SK-N-SH (cell line): ENCODE measurements at regions not wholly inside any gene's neighbourhood (a gene's known extent, or its start where the extent isn't known, plus 50 kb on each side); places are given as distances from the start of the nearest gene placed in this dataset.

Experiments used
- CTCF ChIA-PET: fragments of 300-600, 350-600 bp; formaldehyde crosslinking; extraction: SDS; loops from one replicate; lab custom pipeline; 2021; lab: Yijun Ruan, JAX
- POLR2A ChIA-PET: fragments of 350-600 bp; sonication (Branson Sonifier 250); formaldehyde crosslinking; extraction: SDS; loops from one replicate; lab custom pipeline; 2020; ENCODE audit warnings: antibody characterized with exemption, inconsistent platforms; lab: Yijun Ruan, JAX
- DNase-seq: peaks from one replicate; pipeline ENCODE4 v3.0.0; 2012
- H2AFZ ChIP-seq: fragments of 200-600 bp; sonication (generic); 2 replicates; pipeline ENCODE4 v1.8.1; 2016; ENCODE audit warnings: antibody characterized with exemption, mild to moderate bottlenecking, low read depth
- H3F3A ChIP-seq: fragments of 200-600 bp; sonication (generic); replicated peaks from 2 replicates; pipeline ENCODE3; 2016; ENCODE audit warnings: antibody characterized with exemption, mild to moderate bottlenecking; ENCODE audit not compliant: insufficient read depth
- H3K27ac ChIP-seq, 2 experiments: fragments of 200-500 bp in 1 of 2; fragments of 200-600 bp in 1 of 2; sonication (Bioruptor generic) in 1 of 2; sonication (generic), shearing (Covaris generic) in 1 of 2; 2 replicates each; pipeline versions ENCODE4 v1.5.1 to v1.6.1; 2014 to 2016; ENCODE audit warnings: low read depth in 2 of 2, inconsistent platforms in 1 of 2, low read length in 1 of 2, mild to moderate bottlenecking in 1 of 2, mixed read lengths in 1 of 2
- H3K27me3 ChIP-seq: fragments of 200-600 bp; sonication (generic), shearing (Covaris generic); 2 replicates; pipeline ENCODE4 v1.6.1; 2016; ENCODE audit warnings: mixed run types; ENCODE audit not compliant: insufficient read depth
- H3K36me3 ChIP-seq, 2 experiments: fragments of 200-500 bp in 1 of 2; fragments of 200-600 bp in 1 of 2; sonication (Bioruptor generic) in 1 of 2; sonication (generic) in 1 of 2; replicated peaks in 1 of 2; 2 replicates each; pipeline versions ENCODE3 to v1.5.1; 2014 to 2016; ENCODE audit warnings: low read length in 1 of 2, mild to moderate bottlenecking in 1 of 2; ENCODE audit not compliant: insufficient read depth in 2 of 2, control insufficient read depth in 1 of 2
- H3K4me1 ChIP-seq, 2 experiments: fragments of 200-500 bp in 1 of 2; fragments of 200-600 bp in 1 of 2; sonication (Bioruptor generic) in 1 of 2; sonication (generic), shearing (Covaris generic) in 1 of 2; 2 replicates each; pipeline versions ENCODE4 v1.5.1 to v1.6.1; 2014 to 2016; ENCODE audit warnings: low read depth in 1 of 2, low read length in 1 of 2, mixed run types in 1 of 2; ENCODE audit not compliant: insufficient read depth in 2 of 2, control insufficient read depth in 1 of 2
- H3K4me2 ChIP-seq: fragments of 200-600 bp; sonication (generic), shearing (Covaris generic); 2 replicates; pipeline ENCODE4 v1.6.1; 2017; ENCODE audit warnings: mixed run types
- H3K4me3 ChIP-seq, 2 experiments: fragments of 200-500 bp in 1 of 2; fragments of 200-600 bp in 1 of 2; sonication (Bioruptor generic) in 1 of 2; sonication (generic), shearing (Covaris generic) in 1 of 2; 2 replicates each; pipeline versions ENCODE4 v1.5.1 to v1.8.1; 2014 to 2016; ENCODE audit warnings: low read depth in 2 of 2, inconsistent platforms in 1 of 2, low read length in 1 of 2, mild to moderate bottlenecking in 1 of 2, mixed read lengths in 1 of 2, moderate library complexity in 1 of 2
- H3K79me2 ChIP-seq: fragments of 200-600 bp; sonication (generic); 2 replicates; pipeline ENCODE4 v1.8.1; 2017; ENCODE audit warnings: mild to moderate bottlenecking; ENCODE audit not compliant: insufficient read depth
- H3K9ac ChIP-seq: fragments of 200-600 bp; sonication (generic); 2 replicates; pipeline ENCODE4 v1.6.1; 2017; ENCODE audit warnings: mixed run types
- H3K9me2 ChIP-seq: fragments of 200-600 bp; sonication (generic); 2 replicates; pipeline ENCODE4 v1.6.1; 2017; ENCODE audit warnings: mixed run types
- H3K9me3 ChIP-seq: fragments of 200-600 bp; sonication (generic); 2 replicates; pipeline ENCODE4 v1.6.1; 2017; ENCODE audit warnings: mixed run types, mild to moderate bottlenecking, moderate library complexity
- H4K20me1 ChIP-seq: fragments of 200-600 bp; sonication (generic); 2 replicates; pipeline ENCODE4 v1.6.1; 2017; ENCODE audit warnings: mild to moderate bottlenecking, mixed run types; ENCODE audit not compliant: insufficient read depth
- CHD2 ChIP-seq: fragments of 150-350 bp; IDR thresholded peaks from 2 replicates; pipeline ENCODE4 v1.6.1; 2018; ENCODE audit warnings: low read length; ENCODE audit not compliant: partially characterized antibody
- ELF1 ChIP-seq: IDR thresholded peaks from 2 replicates; pipeline ENCODE4 v1.4.0; 2012
- EZH2phosphoT487 ChIP-seq: fragments of 200-600 bp; sonication (generic); IDR thresholded peaks from 2 replicates; pipeline ENCODE4 v1.6.1; 2017; ENCODE audit warnings: low read depth, mixed run types, mild to moderate bottlenecking, antibody characterized with exemption, moderate library complexity, borderline replicate concordance
- FOSL2 ChIP-seq: IDR thresholded peaks from 2 replicates; pipeline ENCODE4 v1.4.0; 2012; ENCODE audit warnings: low read depth, mild to moderate bottlenecking, moderate library complexity, borderline replicate concordance
- JUND ChIP-seq: IDR thresholded peaks from 2 replicates; pipeline ENCODE4 v1.4.0; 2012
- MAX ChIP-seq: IDR thresholded peaks from 2 replicates; pipeline ENCODE4 v1.4.0; 2012; ENCODE audit warnings: low read depth
- MEF2A ChIP-seq: IDR thresholded peaks from 2 replicates; pipeline ENCODE4 v1.4.0; 2012; ENCODE audit warnings: low read depth, borderline replicate concordance
- SIN3A ChIP-seq: IDR thresholded peaks from 2 replicates; pipeline ENCODE4 v1.6.1; 2012; ENCODE audit warnings: low read depth, mild to moderate bottlenecking, low read length, moderate library complexity, borderline replicate concordance
- TCF12 ChIP-seq: IDR thresholded peaks from 2 replicates; pipeline ENCODE4 v1.4.0; 2012
- WGBS: methylation state at CpG from one replicate; pipeline ENCODE4 v1.1.6; 2017; ENCODE audit warnings: low lambda C conversion rate; 5-methylcytosine and 5-hydroxymethylcytosine counted together
- TF ChIP-seq, protein P1 (sequence below): fragments of 150-350 bp; IDR thresholded peaks from 2 replicates; pipeline ENCODE4 v1.6.1; 2017; ENCODE audit warnings: antibody characterized with exemption, low read length, low read depth, borderline replicate concordance
- TF ChIP-seq, protein P2 (sequence below): IDR thresholded peaks from 2 replicates; pipeline ENCODE4 v1.4.0; 2012; ENCODE audit warnings: low read depth, borderline replicate concordance

DNA sequence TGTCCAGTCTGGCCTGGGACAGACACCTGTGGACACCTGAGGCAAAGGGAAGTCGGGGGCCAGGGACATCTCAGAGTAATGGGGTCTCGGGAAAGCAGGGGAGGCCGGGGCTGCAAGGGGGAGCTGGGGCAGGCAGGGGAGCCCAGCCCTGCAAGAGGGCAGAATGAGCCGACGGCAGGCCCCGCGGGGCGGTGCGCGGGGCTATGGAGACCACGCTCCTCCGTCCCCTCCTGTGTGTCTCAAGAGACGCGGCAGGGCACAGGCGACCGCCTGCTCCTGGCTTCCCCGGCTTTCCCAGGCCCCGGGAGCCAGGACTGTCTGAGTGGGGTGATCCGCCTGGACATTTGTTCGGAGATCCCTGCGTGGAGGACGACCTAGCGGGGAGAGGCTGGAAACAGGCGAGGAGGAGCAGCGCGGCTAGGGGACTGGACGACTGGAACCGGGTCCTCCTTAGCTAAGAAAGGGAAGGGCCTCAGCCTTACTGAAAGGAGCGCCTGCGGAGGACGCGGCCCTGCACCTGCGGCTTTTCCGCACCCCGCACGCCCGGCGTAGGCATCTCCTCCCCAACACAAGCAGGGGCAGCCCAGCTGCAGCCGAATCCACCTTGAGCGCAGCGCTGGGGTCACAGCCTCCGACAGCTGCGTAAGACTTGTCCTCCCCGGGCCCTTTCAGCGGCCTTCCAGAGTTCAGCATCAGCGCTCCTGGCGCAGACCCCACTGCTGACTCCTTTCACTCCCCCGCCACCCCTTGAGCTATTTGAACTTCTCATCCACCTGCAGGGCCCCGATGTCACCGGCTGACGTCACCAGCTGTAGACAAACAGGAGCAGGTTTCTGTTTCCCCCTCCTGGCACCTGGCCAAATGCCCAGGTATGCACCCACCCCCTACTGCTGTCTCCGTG lies 176.4 kb downstream of the ZNF248 start:
- no peaks in the 10 kb centered on the region for H3K4me1 ChIP-seq
- no peak overlapping the region for H3K9ac ChIP-seq
- ChIA-PET CTCF (no interaction called here), POLR2A (no interaction called here)
- H4K20me1 ChIP-seq, result no peaks in the 10 kb centered on the region
- no peak overlapping the region for H3K4me3 ChIP-seq
- no peaks in the 10 kb centered on the region for H3F3A ChIP-seq
- H2AFZ ChIP-seq, result no peak overlapping the region
- TF ChIP-seq MEF2A, result no peak
- no peaks in the 10 kb centered on the region for H3K36me3 ChIP-seq
- H3K27me3 ChIP-seq, result no peaks in the 10 kb centered on the region
- H3K79me2 ChIP-seq, result no peaks in the 10 kb centered on the region
- 70% methylated on average over 20 of the region's 52 CpGs for WGBS
- no peak for DNase-seq
- no peak overlapping the region for H3K27ac ChIP-seq
- no peaks in the 10 kb centered on the region for H3K9me2 ChIP-seq
- no peak overlapping the region for H3K4me2 ChIP-seq
- H3K9me3 ChIP-seq, result no peaks in the 10 kb centered on the region

DNA sequence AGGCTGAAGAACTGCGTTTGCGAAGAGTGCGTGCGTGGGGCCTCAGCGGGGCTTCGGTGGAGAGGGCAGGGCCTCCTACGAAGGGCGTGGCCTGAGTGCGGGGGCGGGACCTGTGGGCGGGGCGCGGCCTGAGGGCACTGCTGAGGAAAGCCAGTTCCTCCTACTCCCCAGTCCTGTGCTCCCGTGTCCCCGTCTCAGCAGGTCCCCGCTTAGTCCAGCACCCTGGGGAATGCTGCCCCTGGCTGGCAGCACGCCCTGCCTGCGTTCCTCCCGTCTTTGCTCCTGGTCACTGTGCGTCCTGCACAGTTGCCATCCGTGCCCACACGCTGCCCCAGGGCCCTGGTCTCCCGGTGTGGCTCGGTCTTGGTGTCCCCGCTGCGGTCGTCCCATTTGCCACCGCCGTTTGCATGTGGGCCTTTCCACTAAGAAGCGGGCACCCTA lies 177.1 kb downstream of the ZNF248 start:
- no peaks in the 10 kb centered on the region for H4K20me1 ChIP-seq
- CTCF ChIA-PET, result no interaction called here
- POLR2A ChIA-PET, result no interaction called here
- no peaks in the 10 kb centered on the region for H3F3A ChIP-seq
- DNase-seq, result no peak
- no peak overlapping the region for H3K4me2 ChIP-seq
- H2AFZ ChIP-seq, result no peak overlapping the region
- no peaks in the 10 kb centered on the region for H3K4me1 ChIP-seq
- no peaks in the 10 kb centered on the region for H3K9me2 ChIP-seq
- WGBS, result 54% methylated on average over 21 of the region's 30 CpGs
- H3K79me2 ChIP-seq, result no peaks in the 10 kb centered on the region
- no peak overlapping the region for H3K27ac ChIP-seq
- no peaks in the 10 kb centered on the region for H3K27me3 ChIP-seq
- H3K9ac ChIP-seq, result no peak overlapping the region
- no peaks in the 10 kb centered on the region for H3K9me3 ChIP-seq
- no peaks in the 10 kb centered on the region for H3K36me3 ChIP-seq
- TF ChIP-seq TCF12 (no peak), CHD2 (no peak), MAX (no peak), FOSL2 (no peak), JUND (no peak), SIN3A (no peak), ELF1 (no peak), EZH2phosphoT487 (no peak)
- TF ChIP-seq, protein P1, sequence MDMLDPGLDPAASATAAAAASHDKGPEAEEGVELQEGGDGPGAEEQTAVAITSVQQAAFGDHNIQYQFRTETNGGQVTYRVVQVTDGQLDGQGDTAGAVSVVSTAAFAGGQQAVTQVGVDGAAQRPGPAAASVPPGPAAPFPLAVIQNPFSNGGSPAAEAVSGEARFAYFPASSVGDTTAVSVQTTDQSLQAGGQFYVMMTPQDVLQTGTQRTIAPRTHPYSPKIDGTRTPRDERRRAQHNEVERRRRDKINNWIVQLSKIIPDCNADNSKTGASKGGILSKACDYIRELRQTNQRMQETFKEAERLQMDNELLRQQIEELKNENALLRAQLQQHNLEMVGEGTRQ, result no peak
- TF ChIP-seq, protein P2, sequence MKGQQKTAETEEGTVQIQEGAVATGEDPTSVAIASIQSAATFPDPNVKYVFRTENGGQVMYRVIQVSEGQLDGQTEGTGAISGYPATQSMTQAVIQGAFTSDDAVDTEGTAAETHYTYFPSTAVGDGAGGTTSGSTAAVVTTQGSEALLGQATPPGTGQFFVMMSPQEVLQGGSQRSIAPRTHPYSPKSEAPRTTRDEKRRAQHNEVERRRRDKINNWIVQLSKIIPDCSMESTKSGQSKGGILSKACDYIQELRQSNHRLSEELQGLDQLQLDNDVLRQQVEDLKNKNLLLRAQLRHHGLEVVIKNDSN, result no peak
- no peak overlapping the region for H3K4me3 ChIP-seq
